Retinal pigment epithelial cell (primary cell): ENCODE measurements at regions not wholly inside any gene's neighbourhood (a gene's known extent, or its start where the extent isn't known, plus 50 kb on each side); places are given as distances from the start of the nearest gene placed in this dataset.

Experiments used
- DNase-seq: peaks from one replicate; pipeline ENCODE4 v3.0.0-alpha.2; 2010; ENCODE audit warnings: low read depth
- H3K4me3 ChIP-seq: 2 replicates; pipeline ENCODE4 v1.5.1; 2011; ENCODE audit warnings: mild to moderate bottlenecking, low read length, control low read depth, moderate library complexity
- CTCF ChIP-seq: conservative IDR thresholded peaks from 2 replicates; pipeline ENCODE4 v1.5.1; 2011; ENCODE audit warnings: low read depth, low read length, control low read depth, inconsistent platforms

GRCh38 chr6:17021539-17021889, 80.3 kb upstream of the STMND1 start:
- no peak overlapping the region for H3K4me3 ChIP-seq
- DNase-seq: no peak
- TF ChIP-seq CTCF: no peak

- no peak for TF ChIP-seq CTCF
- DNase-seq: no peak
Observed at GRCh38 chr6:17020889-17021538, 80.8 kb upstream of the STMND1 start.

GRCh38 chr6:17018425-17018824, 83.4 kb upstream of the STMND1 start:
- no peak overlapping the region for H3K4me3 ChIP-seq
- no peak for DNase-seq
- TF ChIP-seq CTCF: no peak

More at GRCh38 chr6:17020889-17021538, 80.8 kb upstream of the STMND1 start:
- no peak overlapping the region for H3K4me3 ChIP-seq

GRCh38 chr6:17017416-17017815, 84.4 kb upstream of the STMND1 start:
- TF ChIP-seq CTCF: no peak
- no peak overlapping the region for H3K4me3 ChIP-seq

GRCh38 chr6:17015551-17016381, 86.1 kb upstream of the STMND1 start:
- TF ChIP-seq CTCF: no peak
- DNase-seq: no peak
- peak overlapping the region; percentile 41 for H3K4me3 ChIP-seq

More at GRCh38 chr6:17017416-17017815, 84.4 kb upstream of the STMND1 start:
- no peak for DNase-seq

GRCh38 chr6:17015144-17015543, 86.7 kb upstream of the STMND1 start:
- no peak for DNase-seq
- no peak for TF ChIP-seq CTCF
- no peak overlapping the region for H3K4me3 ChIP-seq

GRCh38 chr6:17013701-17014100, 88.1 kb upstream of the STMND1 start:
- no peak for TF ChIP-seq CTCF
- H3K4me3 ChIP-seq: no peak overlapping the region
- peak; percentile 47 for DNase-seq
